ENCODE measurements at regions not wholly inside any gene's neighbourhood (a gene's known extent, or its start where the extent isn't known, plus 50 kb on each side); places are given as distances from the start of the nearest gene placed in this dataset.

DNA sequence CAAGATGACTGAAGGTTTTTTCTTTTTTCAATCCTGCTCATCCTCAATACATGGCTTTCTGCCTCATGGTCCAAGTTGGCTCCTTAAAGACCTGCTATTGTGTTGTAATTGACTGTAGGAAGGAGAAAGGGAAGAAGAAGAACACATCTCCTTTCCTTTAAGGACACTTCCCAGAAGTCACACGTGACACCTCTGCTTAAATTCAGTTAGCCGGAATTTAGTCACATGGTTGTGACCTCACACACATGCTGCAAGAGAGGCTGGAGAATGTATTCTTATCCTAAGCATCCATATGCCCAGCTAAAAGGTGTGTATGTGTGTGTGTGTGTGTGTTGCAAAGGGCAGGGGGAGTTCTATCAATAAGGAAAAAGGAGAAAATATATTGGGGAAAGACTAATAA, 185.8 kb upstream of the IL12A start:
- TF ChIP-seq, protein P1, sequence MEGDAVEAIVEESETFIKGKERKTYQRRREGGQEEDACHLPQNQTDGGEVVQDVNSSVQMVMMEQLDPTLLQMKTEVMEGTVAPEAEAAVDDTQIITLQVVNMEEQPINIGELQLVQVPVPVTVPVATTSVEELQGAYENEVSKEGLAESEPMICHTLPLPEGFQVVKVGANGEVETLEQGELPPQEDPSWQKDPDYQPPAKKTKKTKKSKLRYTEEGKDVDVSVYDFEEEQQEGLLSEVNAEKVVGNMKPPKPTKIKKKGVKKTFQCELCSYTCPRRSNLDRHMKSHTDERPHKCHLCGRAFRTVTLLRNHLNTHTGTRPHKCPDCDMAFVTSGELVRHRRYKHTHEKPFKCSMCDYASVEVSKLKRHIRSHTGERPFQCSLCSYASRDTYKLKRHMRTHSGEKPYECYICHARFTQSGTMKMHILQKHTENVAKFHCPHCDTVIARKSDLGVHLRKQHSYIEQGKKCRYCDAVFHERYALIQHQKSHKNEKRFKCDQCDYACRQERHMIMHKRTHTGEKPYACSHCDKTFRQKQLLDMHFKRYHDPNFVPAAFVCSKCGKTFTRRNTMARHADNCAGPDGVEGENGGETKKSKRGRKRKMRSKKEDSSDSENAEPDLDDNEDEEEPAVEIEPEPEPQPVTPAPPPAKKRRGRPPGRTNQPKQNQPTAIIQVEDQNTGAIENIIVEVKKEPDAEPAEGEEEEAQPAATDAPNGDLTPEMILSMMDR (IDR thresholded peaks at IDR 0.05; ENCODE audit: control extremely low read depth, extremely low read depth): no peak
- H3K4me1 ChIP-seq (ENCODE audit: control insufficient read depth in 5 of 5, insufficient read depth in 5 of 5, low read length in 5 of 5): peaks cover 0 to 26% (median 4%) of the 10 kb centered on the region in 5 donors
- peaks cover 0 to 2% (median 0%) of the 10 kb centered on the region in 3 donors for H3K27me3 ChIP-seq (ENCODE audit: control insufficient read depth in 3 of 3, insufficient read depth in 3 of 3, low read length in 2 of 3)
- no peak overlapping the region for H3K9ac ChIP-seq (ENCODE audit: insufficient read depth in 1 of 2, low read length in 2 of 2)
- H3K27ac ChIP-seq (ENCODE audit: low read depth in 1 of 2, low read length in 1 of 2): no peak overlapping the region
- no peak for ATAC-seq (ENCODE audit: insufficient read depth, low FRiP score)
- 77 to 89% methylated on average over 2 of the region's 2 CpGs for WGBS, 2 donors
- no peaks in the 10 kb centered on the region for H3K36me3 ChIP-seq (ENCODE audit: control insufficient read depth in 4 of 4, insufficient read depth in 4 of 4, low read length in 4 of 4)
- H3K4me3 ChIP-seq: no peak overlapping the region
- DNase-seq: no peak
- H3K9me3 ChIP-seq (ENCODE audit: control insufficient read depth in 4 of 4, insufficient read depth in 3 of 4, low read length in 3 of 4): no peaks in the 10 kb centered on the region

DNA sequence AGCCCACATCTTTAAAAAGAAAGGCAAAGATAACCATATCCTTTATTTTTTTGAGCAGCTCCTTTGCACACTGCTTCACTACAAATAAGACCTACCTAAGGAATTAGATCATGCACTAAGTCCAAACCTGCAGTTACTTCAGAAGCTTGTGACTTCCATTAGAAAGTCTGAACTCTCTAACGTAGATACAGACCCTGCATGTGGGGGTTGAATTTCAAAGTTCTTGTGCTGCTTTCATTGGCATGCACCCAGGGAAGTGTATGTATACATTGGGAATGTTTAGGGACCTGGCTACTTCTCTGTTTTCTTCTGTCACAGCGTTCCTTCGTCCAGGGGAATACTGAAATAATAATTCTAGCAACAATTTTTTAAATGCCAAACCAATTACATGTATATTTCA, 185.2 kb upstream of the IL12A start:
- no peak for DNase-seq
- Histone ChIP-seq H3K27ac (ENCODE audit: low read depth in 1 of 2, low read length in 1 of 2) (no peak overlapping the region), H3K4me3 (no peak overlapping the region), H3K4me1 (ENCODE audit: control insufficient read depth in 5 of 5, insufficient read depth in 5 of 5, low read length in 5 of 5) (peaks cover 0 to 24% (median 5%) of the 10 kb centered on the region in 5 donors), H3K9ac (ENCODE audit: insufficient read depth in 1 of 2, low read length in 2 of 2) (no peak overlapping the region), H3K27me3 (ENCODE audit: control insufficient read depth in 3 of 3, insufficient read depth in 3 of 3, low read length in 2 of 3) (peaks cover 0 to 2% (median 0%) of the 10 kb centered on the region in 3 donors), H3K36me3 (ENCODE audit: control insufficient read depth in 4 of 4, insufficient read depth in 4 of 4, low read length in 4 of 4) (no peaks in the 10 kb centered on the region), H3K9me3 (ENCODE audit: control insufficient read depth in 4 of 4, insufficient read depth in 3 of 4, low read length in 3 of 4) (no peaks in the 10 kb centered on the region)
- ATAC-seq (ENCODE audit: insufficient read depth, low FRiP score): no peak
- TF ChIP-seq, protein P1 (IDR thresholded peaks at IDR 0.05; ENCODE audit: control extremely low read depth, extremely low read depth): no peak
- 84 to 89% methylated on average over 3 of the region's 3 CpGs for WGBS, 2 donors

DNA sequence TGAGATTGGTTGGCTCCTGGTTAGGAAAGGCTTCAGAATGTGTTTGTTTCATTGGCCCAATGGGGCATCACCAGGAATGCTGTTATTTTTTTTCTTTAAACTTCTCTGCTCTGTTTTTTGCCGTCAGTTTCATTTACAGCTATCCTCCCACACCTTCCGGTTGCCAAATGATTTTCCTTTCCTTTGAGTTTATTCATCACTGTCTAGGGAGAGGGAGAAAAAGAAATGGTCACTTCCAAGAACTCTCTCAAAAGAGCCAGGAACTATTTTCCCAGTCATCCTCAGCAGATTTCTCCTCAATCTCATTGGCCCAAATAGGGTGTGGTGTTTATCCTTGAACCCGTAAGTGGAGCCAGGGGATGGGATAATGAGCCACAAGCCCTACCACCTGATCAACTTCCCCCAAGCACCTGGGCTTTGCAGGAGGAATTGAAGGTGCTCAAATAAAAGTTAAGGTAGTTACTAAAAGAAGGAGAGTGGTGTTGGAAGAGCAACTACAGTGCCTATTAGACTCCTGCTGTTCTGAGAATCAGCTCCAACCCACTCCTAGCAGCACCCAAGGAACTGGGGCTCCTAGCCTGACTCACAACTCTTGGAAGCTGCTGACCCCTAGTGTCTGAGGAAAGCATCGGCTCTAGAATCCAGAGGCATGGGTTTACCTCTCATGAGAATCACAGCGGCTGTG, 183.8 kb upstream of the IL12A start:
- Histone ChIP-seq H3K27ac (ENCODE audit: low read depth in 1 of 2, low read length in 1 of 2) (no peak overlapping the region), H3K4me3 (no peak overlapping the region)

More for the DNA sequence above, 183.8 kb upstream of the IL12A start:
- Histone ChIP-seq H3K36me3 (ENCODE audit: control insufficient read depth in 4 of 4, insufficient read depth in 4 of 4, low read length in 4 of 4) (no peaks in the 10 kb centered on the region), H3K4me1 (ENCODE audit: control insufficient read depth in 5 of 5, insufficient read depth in 5 of 5, low read length in 5 of 5) (peaks cover 0 to 17% (median 3%) of the 10 kb centered on the region in 5 donors), H3K27me3 (ENCODE audit: control insufficient read depth in 3 of 3, insufficient read depth in 3 of 3, low read length in 2 of 3) (peaks cover 0 to 2% (median 0%) of the 10 kb centered on the region in 3 donors), H3K9ac (ENCODE audit: insufficient read depth in 1 of 2, low read length in 2 of 2) (no peak overlapping the region), H3K9me3 (ENCODE audit: control insufficient read depth in 4 of 4, insufficient read depth in 3 of 4, low read length in 3 of 4) (no peaks in the 10 kb centered on the region)
- 40 to 56% methylated on average over 5 of the region's 5 CpGs for WGBS, 2 donors
- ATAC-seq (ENCODE audit: insufficient read depth, low FRiP score): peak; percentile 86
- peak; percentile 64 to 85 (median 79) for DNase-seq
- TF ChIP-seq, protein P1 (IDR thresholded peaks at IDR 0.05; ENCODE audit: control extremely low read depth, extremely low read depth): peak; percentile 79
